Lower leg skin (tissue), 3 donors: ENCODE measurements at regions not wholly inside any gene's neighbourhood (a gene's known extent, or its start where the extent isn't known, plus 50 kb on each side); places are given as distances from the start of the nearest gene placed in this dataset.

Experiments used
- POLR2A ChIP-seq, 2 donors: fragments of 450-650 bp; IDR thresholded peaks; one replicate each; pipeline ENCODE4 v1.6.1; 2016 to 2017; ENCODE audit warnings: antibody characterized with exemption in 2 of 2, mild to moderate bottlenecking in 1 of 2, moderate library complexity in 1 of 2
- TF ChIP-seq, protein P1 (sequence below), 3 donors: fragments of 450-650 bp; IDR thresholded peaks; one replicate each; pipeline ENCODE4 v1.5.1; 2016; ENCODE audit warnings: antibody characterized with exemption in 3 of 3, mild to moderate bottlenecking in 3 of 3, moderate library complexity in 2 of 3

DNA sequence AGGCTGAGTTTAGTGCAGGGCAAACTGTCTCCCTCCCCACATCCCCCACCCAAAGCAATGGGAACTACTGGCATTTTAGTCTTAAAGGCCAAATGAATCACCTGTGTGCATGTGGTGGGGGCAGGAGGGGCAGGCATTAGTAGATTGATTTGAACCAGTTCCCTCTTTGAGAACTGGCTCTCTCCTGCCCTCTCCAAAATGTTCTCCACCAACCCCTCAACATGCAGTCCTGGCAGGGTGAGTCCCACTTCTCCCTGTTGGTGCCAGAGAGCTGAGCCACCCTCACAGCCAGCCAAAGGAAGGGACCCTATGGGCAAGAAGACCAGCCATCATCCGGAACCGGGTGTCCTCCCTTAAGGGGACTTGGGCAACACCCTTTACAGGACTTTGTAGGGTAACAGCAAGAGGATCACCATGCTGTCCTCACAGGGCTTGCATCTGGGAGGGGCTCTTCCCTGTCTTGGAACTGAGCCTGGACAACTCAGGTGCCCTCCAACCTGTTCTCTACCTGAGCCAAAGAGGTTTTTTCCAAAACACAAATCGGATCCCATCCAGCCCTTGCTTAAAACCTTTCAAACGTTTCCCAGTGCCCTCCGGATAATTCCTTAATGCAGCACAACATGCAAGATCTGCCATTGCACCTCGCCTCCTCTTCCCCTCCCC is 80.6 kb downstream of the MRPL14 start:
- TF ChIP-seq POLR2A (IDR thresholded peaks at IDR 0.05): no peak
- TF ChIP-seq, protein P1, sequence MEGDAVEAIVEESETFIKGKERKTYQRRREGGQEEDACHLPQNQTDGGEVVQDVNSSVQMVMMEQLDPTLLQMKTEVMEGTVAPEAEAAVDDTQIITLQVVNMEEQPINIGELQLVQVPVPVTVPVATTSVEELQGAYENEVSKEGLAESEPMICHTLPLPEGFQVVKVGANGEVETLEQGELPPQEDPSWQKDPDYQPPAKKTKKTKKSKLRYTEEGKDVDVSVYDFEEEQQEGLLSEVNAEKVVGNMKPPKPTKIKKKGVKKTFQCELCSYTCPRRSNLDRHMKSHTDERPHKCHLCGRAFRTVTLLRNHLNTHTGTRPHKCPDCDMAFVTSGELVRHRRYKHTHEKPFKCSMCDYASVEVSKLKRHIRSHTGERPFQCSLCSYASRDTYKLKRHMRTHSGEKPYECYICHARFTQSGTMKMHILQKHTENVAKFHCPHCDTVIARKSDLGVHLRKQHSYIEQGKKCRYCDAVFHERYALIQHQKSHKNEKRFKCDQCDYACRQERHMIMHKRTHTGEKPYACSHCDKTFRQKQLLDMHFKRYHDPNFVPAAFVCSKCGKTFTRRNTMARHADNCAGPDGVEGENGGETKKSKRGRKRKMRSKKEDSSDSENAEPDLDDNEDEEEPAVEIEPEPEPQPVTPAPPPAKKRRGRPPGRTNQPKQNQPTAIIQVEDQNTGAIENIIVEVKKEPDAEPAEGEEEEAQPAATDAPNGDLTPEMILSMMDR (IDR thresholded peaks at IDR 0.05): no peak
